Loucy (cell line): ENCODE measurements at regions not wholly inside any gene's neighbourhood (a gene's known extent, or its start where the extent isn't known, plus 50 kb on each side); places are given as distances from the start of the nearest gene placed in this dataset.
A peak's percentile ranks its signal among the peaks of the same experiment; 100 is the strongest.

Source experiments
- EZH2phosphoT487 ChIP-seq: fragments of 200-600 bp; IDR thresholded peaks from 2 replicates; pipeline ENCODE4 v1.6.1; 2018; ENCODE audit warnings: antibody characterized with exemption, mild to moderate bottlenecking, moderate library complexity, borderline replicate concordance
- TF ChIP-seq, protein P1 (sequence below): fragments of 200-600 bp; sonication (generic); conservative IDR thresholded peaks from 2 replicates; pipeline ENCODE4 v1.5.1; 2014; ENCODE audit warnings: mild to moderate bottlenecking, antibody characterized with exemption, low read length

GRCh38 chr11:19323502-19323901, 82.8 kb upstream of the E2F8 start:
- TF ChIP-seq, protein P1, sequence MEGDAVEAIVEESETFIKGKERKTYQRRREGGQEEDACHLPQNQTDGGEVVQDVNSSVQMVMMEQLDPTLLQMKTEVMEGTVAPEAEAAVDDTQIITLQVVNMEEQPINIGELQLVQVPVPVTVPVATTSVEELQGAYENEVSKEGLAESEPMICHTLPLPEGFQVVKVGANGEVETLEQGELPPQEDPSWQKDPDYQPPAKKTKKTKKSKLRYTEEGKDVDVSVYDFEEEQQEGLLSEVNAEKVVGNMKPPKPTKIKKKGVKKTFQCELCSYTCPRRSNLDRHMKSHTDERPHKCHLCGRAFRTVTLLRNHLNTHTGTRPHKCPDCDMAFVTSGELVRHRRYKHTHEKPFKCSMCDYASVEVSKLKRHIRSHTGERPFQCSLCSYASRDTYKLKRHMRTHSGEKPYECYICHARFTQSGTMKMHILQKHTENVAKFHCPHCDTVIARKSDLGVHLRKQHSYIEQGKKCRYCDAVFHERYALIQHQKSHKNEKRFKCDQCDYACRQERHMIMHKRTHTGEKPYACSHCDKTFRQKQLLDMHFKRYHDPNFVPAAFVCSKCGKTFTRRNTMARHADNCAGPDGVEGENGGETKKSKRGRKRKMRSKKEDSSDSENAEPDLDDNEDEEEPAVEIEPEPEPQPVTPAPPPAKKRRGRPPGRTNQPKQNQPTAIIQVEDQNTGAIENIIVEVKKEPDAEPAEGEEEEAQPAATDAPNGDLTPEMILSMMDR, result peak; percentile 49
- TF ChIP-seq EZH2phosphoT487, result no peak
